Hematopoietic multipotent progenitor cell treated with erythropoietin and hydrocortisone succinate and interleukin-3 and kit ligand, for 15 days (in vitro differentiated cells): ENCODE measurements at regions not wholly inside any gene's neighbourhood (a gene's known extent, or its start where the extent isn't known, plus 50 kb on each side); places are given as distances from the start of the nearest gene placed in this dataset.

Source experiments
- DNase-seq: peaks from one replicate; pipeline ENCODE4 v3.0.0-alpha.2; 2015; ENCODE audit warnings: low spot score

DNA sequence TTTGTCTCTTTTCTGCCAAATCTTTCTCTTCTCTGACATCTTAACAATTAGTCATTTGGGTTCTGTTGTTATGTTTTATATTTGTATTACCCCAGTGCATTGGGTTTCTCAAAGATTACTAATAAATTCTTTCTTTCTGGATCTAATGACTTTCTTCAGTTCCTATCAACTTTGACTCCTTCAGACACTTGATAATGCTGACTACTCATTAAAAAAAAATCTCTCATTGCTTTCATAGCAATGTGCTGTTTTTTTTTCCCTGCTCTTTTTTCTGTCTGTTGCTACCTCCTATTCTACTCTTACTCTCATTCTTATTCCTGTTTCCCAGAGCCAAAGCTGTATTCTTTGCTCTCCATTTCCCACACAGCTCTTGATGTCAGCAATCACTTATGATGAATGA is 81.3 kb upstream of the MAP3K7 start:
- no peak for DNase-seq

- DNase-seq: no peak
Measured at GRCh38 chr6:90663873-90664272, 77.0 kb upstream of the MAP3K7 start.

- no peak for DNase-seq
Measured at GRCh38 chr6:90663106-90663505, 76.2 kb upstream of the MAP3K7 start.

GRCh38 chr6:90660931-90661330 is 74.1 kb upstream of the MAP3K7 start:
- DNase-seq: no peak

DNA sequence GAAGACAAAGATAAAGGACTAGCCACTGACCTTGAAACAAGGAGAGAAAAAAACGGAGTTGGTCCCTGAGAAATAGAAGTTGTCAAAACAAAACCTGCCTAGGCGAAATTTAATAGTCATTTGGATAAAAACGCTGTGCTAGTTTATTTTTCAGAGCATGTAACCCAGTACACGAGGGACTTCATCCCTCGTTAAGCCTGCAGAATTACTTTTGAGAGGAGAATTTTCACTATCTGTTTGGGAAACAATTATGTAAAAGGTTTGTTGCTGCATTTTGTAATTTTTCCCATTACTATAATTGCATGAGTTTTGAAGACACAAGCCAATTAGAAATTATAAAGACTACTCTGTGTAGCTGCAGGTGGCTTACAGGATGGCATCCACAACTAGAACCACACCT is 71.6 kb upstream of the MAP3K7 start:
- no peak for DNase-seq

- no peak for DNase-seq
Measured at GRCh38 chr6:90656325-90656724, 69.5 kb upstream of the MAP3K7 start.

DNA sequence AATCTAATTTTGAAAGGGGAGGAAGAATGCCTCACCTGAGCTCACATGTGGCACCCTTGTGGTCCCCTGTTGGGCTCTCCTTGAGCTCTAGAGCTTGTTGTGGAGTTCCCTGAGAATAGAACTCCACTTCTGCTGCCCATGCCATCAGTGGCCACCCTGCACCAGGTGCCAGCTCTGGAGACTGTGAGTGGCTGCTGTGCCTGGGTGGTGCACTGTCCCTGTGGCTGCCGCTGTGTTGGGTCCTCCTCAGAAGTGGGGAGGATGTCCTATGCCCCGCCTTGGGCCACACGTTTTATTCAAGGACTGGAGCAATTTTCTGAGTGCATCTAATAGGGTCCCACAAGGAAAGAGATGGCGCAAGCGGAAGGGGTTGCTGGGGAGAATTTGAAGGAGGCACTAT is 67.9 kb upstream of the MAP3K7 start:
- DNase-seq: no peak

- no peak for DNase-seq
Measured at GRCh38 chr6:90654166-90654565, 67.3 kb upstream of the MAP3K7 start.

DNA sequence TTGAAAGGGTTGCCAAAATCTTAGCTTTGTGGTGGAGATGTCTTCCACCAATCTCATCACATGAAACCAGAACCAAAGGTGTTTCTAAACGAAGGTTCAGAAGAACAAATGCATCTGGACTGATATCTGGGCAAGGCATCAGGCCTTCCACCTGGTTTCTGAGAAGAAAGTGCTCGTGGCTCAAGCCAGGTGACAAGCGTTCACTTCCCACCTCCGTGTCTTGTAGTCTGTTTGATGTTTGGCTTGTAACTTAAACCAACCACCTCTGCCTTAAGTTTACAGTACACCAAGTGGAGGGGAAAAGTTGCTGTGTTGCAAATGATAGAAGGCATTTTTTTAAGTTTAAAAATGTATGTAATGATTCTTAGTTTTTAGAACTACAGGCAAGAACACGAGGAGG is 66.9 kb upstream of the MAP3K7 start:
- no peak for DNase-seq

DNA sequence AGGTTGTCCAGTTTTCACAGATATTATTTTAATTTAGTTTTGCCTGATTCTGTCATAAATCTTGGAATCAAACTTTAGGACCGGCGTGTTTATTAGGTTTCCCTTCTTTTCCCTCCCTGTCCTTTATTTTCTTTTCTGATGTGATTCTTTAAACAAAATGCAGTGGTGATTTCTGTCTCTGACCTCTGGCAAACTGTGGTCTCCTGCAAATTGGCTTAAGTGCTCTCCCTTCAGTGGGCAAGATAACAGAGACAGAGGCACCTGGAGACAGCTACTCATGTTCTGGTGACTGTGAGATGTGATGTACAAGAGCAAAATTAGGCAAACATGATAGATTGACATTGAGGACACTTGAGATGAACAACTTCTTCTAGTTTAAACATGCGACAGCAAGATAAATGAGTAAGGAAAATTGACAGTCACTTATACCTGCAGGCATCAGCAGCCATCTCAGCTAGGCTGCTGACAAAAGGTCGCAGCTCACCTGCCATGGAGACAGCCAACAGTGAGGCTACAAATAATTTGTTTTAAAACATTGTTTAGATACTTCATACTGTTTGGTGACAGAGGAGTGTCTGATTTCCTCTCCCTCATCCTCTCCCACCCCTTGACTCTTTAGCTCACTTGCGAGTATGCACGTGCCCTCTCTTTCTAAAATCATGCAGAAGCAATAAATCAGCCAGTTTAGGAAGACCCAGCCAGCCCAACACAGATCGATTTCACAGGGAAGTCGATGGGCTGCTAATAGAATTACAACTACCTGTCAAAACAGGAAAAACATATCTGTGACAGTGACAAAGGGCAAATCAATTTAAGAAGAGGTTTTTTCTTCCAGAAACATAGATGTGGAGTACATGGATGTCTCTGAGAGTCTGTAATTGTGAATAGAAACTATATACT is 63.4 kb upstream of the MAP3K7 start:
- DNase-seq: no peak

- DNase-seq: no peak
Measured at GRCh38 chr6:90648873-90649272, 62.0 kb upstream of the MAP3K7 start.

GRCh38 chr6:90646940-90647339 is 60.1 kb upstream of the MAP3K7 start:
- DNase-seq: no peak

- no peak for DNase-seq
Measured at GRCh38 chr6:90645634-90646033, 58.8 kb upstream of the MAP3K7 start.

GRCh38 chr6:90644492-90644891 is 57.6 kb upstream of the MAP3K7 start:
- no peak for DNase-seq

GRCh38 chr6:90643381-90643780 is 56.5 kb upstream of the MAP3K7 start:
- no peak for DNase-seq

DNA sequence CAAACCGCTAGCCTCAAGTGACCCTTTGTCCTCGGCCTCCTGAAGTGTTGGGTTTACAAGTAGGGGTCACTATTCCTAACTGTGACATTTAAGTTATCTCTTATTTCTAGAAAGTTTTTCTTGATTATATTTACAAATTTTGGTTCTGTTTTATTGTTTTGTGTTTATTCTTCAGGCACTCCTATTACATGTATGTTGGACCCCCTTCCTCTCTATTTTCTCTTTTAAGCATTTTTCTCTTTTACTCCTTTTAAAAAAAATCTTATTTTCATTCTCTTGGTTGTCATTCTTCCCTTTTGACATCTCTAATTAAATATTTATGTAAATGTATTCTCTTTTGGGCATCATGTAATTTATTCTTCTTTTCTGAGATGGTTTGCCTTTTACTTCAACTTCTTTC is 50.4 kb upstream of the MAP3K7 start:
- no peak for DNase-seq
